ENCODE measurements at regions not wholly inside any gene's neighbourhood (a gene's known extent, or its start where the extent isn't known, plus 50 kb on each side); places are given as distances from the start of the nearest gene placed in this dataset.
"Not testable (repeated sequence)": the region's sequence is repeated elsewhere in the genome, so short reads cannot be mapped to it uniquely, and the experiment has no call there.

- Histone ChIP-seq H3K9ac (ENCODE audit: extremely low read depth, low read length, poor library complexity, severe bottlenecking) (no peak overlapping the region), H3K9me3 (ENCODE audit: control insufficient read depth, low read length) (no peaks in the 10 kb centered on the region), H3K4me3 (ENCODE audit: low read length) (no peak overlapping the region), H3K27ac (ENCODE audit: low read depth, low read length) (no peak overlapping the region), H3K4me1 (ENCODE audit: control insufficient read depth, insufficient read depth, low read length) (no peaks in the 10 kb centered on the region), H3K27me3 (ENCODE audit: control insufficient read depth, insufficient read depth, low read length, poor library complexity, severe bottlenecking) (no peaks in the 10 kb centered on the region), H3K36me3 (ENCODE audit: control insufficient read depth, insufficient read depth, low read length) (no peaks in the 10 kb centered on the region)
- no peaks in the 10 kb centered on the region for H3K9me3 Mint-ChIP-seq
- no peak overlapping the region for H3K4me3 Mint-ChIP-seq
- WGBS, 2 experiments (ENCODE audit: insufficient coverage in 1 of 2, insufficient read length in 1 of 2), result 64 to 87% methylated on average over 1 to 2 of the region's 2 CpGs
- peaks cover 3% of the 10 kb centered on the region for H3K4me1 Mint-ChIP-seq
- DNase-seq, result no peak
- H3K36me3 Mint-ChIP-seq (ENCODE audit: low read depth), result no peaks in the 10 kb centered on the region
- no peaks in the 10 kb centered on the region for H3K27me3 Mint-ChIP-seq (ENCODE audit: insufficient read depth)
- no peak for TF ChIP-seq CTCF (conservative IDR thresholded peaks at IDR 0.05)
- no peak overlapping the region for H3K27ac Mint-ChIP-seq
These were observed 668.5 kb downstream of the PLOD2 start for GRCh38 chr3:145492456-145492855.

- not testable (repeated sequence) for H3K27ac ChIP-seq (ENCODE audit: low read depth, low read length); H3K27me3 ChIP-seq (ENCODE audit: control insufficient read depth, insufficient read depth, low read length, poor library complexity, severe bottlenecking); H3K9me3 Mint-ChIP-seq; H3K36me3 Mint-ChIP-seq (ENCODE audit: low read depth); H3K9ac ChIP-seq (ENCODE audit: extremely low read depth, low read length, poor library complexity, severe bottlenecking); H3K27me3 Mint-ChIP-seq (ENCODE audit: insufficient read depth); H3K4me3 ChIP-seq (ENCODE audit: low read length); H3K4me1 Mint-ChIP-seq; H3K4me1 ChIP-seq (ENCODE audit: control insufficient read depth, insufficient read depth, low read length); H3K36me3 ChIP-seq (ENCODE audit: control insufficient read depth, insufficient read depth, low read length); H3K27ac Mint-ChIP-seq; H3K9me3 ChIP-seq (ENCODE audit: control insufficient read depth, low read length); H3K4me3 Mint-ChIP-seq; DNase-seq
- 83 to 97% methylated on average over 1 to 4 of the region's 4 CpGs for WGBS, 2 experiments (ENCODE audit: insufficient coverage in 1 of 2, insufficient read length in 1 of 2)
These were observed 643.6 kb downstream of the PLOD2 start for GRCh38 chr3:145517416-145517815.

- Mint-ChIP-seq H3K4me1 (peaks cover 7% of the 10 kb centered on the region), H3K27ac (no peak overlapping the region), H3K27me3 (ENCODE audit: insufficient read depth) (no peaks in the 10 kb centered on the region), H3K36me3 (ENCODE audit: low read depth) (no peaks in the 10 kb centered on the region), H3K4me3 (no peak overlapping the region), H3K9me3 (no peaks in the 10 kb centered on the region)
- H3K27ac ChIP-seq (ENCODE audit: low read depth, low read length), result peak overlapping the region; percentile 92
- H3K4me3 ChIP-seq (ENCODE audit: low read length), result no peak overlapping the region
- TF ChIP-seq CTCF (conservative IDR thresholded peaks at IDR 0.05), result no peak
- H3K9me3 ChIP-seq (ENCODE audit: control insufficient read depth, low read length), result no peaks in the 10 kb centered on the region
- WGBS, 2 experiments (ENCODE audit: insufficient coverage in 1 of 2, insufficient read length in 1 of 2), result 55 to 68% methylated on average over 4 of the region's 4 CpGs
- DNase-seq, result no peak
- no peaks in the 10 kb centered on the region for H3K4me1 ChIP-seq (ENCODE audit: control insufficient read depth, insufficient read depth, low read length)
- H3K9ac ChIP-seq (ENCODE audit: extremely low read depth, low read length, poor library complexity, severe bottlenecking), result no peak overlapping the region
- H3K27me3 ChIP-seq (ENCODE audit: control insufficient read depth, insufficient read depth, low read length, poor library complexity, severe bottlenecking), result no peaks in the 10 kb centered on the region
- H3K36me3 ChIP-seq (ENCODE audit: control insufficient read depth, insufficient read depth, low read length), result no peaks in the 10 kb centered on the region
These were observed 642.3 kb downstream of the PLOD2 start for GRCh38 chr3:145518639-145519038.

GRCh38 chr3:145519398-145520047 is 641.5 kb downstream of the PLOD2 start:
- Mint-ChIP-seq H3K4me3 (no peak overlapping the region), H3K36me3 (ENCODE audit: low read depth) (no peaks in the 10 kb centered on the region), H3K27ac (no peak overlapping the region), H3K27me3 (ENCODE audit: insufficient read depth) (no peaks in the 10 kb centered on the region), H3K9me3 (no peaks in the 10 kb centered on the region), H3K4me1 (peaks cover 9% of the 10 kb centered on the region)
- no peak overlapping the region for H3K9ac ChIP-seq (ENCODE audit: extremely low read depth, low read length, poor library complexity, severe bottlenecking)
- H3K27ac ChIP-seq (ENCODE audit: low read depth, low read length), result peak overlapping the region; percentile 92
- no peaks in the 10 kb centered on the region for H3K9me3 ChIP-seq (ENCODE audit: control insufficient read depth, low read length)
- H3K4me1 ChIP-seq (ENCODE audit: control insufficient read depth, insufficient read depth, low read length), result no peaks in the 10 kb centered on the region
- H3K27me3 ChIP-seq (ENCODE audit: control insufficient read depth, insufficient read depth, low read length, poor library complexity, severe bottlenecking), result no peaks in the 10 kb centered on the region
- no peak for TF ChIP-seq CTCF (conservative IDR thresholded peaks at IDR 0.05)
- 71 to 74% methylated on average over 4 to 6 of the region's 6 CpGs for whole genome bisulfite sequencing, 2 experiments (ENCODE audit: insufficient coverage in 1 of 2, insufficient read length in 1 of 2)
- no peak overlapping the region for H3K4me3 ChIP-seq (ENCODE audit: low read length)
- no peak for DNase-seq
- no peaks in the 10 kb centered on the region for H3K36me3 ChIP-seq (ENCODE audit: control insufficient read depth, insufficient read depth, low read length)
